ENCODE measurements at regions not wholly inside any gene's neighbourhood (a gene's known extent, or its start where the extent isn't known, plus 50 kb on each side); places are given as distances from the start of the nearest gene placed in this dataset.

GRCh38 chr6:156638581-156638980 is 138.6 kb upstream of the ARID1B start:
- no peak for TF ChIP-seq POLR2A (IDR thresholded peaks at IDR 0.05)
- no peak for TF ChIP-seq EP300 (IDR thresholded peaks at IDR 0.05; ENCODE audit: low read depth)
- no peak for TF ChIP-seq CTCF (IDR thresholded peaks at IDR 0.05)
- no peak for TF ChIP-seq POLR2AphosphoS5 (IDR thresholded peaks at IDR 0.05)
- H3K9me3 ChIP-seq = no peaks in the 10 kb centered on the region
- intact Hi-C loops (cut with DNase I; ENCODE audit: low total_unique reads) (no loop called here), in situ Hi-C loops (cut with MboI; ENCODE audit: low pct_ligation_motif_present in 1 of 4, low pct_unique_long_range_greater_than_20kb in 1 of 4, low sequenced_read_pairs in 3 of 4) (no loop called here)
- H3K4me3 ChIP-seq = no peak overlapping the region
- no peak for DNase-seq
- WGBS, 2 donors (ENCODE audit: low coverage in 1 of 2) = 85 to 91% methylated on average over 2 of the region's 2 CpGs
- no peak overlapping the region for H3K27ac ChIP-seq
- no peaks in the 10 kb centered on the region for H3K27me3 ChIP-seq
- no peaks in the 10 kb centered on the region for H3K36me3 ChIP-seq
- peaks cover 0 to 18% (median 4%) of the 10 kb centered on the region in 4 donors for H3K4me1 ChIP-seq

GRCh38 chr6:156634951-156635371 is 142.2 kb upstream of the ARID1B start:
- no peak for DNase-seq
- Histone ChIP-seq H3K27me3 (no peaks in the 10 kb centered on the region), H3K27ac (peak overlapping the region; percentile 3 to 52 (median 50)), H3K36me3 (no peaks in the 10 kb centered on the region), H3K9me3 (no peaks in the 10 kb centered on the region), H3K4me3 (peak overlapping the region in 2 of 4 donors; percentile 0 to 27), H3K4me1 (peaks cover 0 to 20% (median 4%) of the 10 kb centered on the region in 4 donors)
- 52 to 62% methylated on average over 5 to 9 of the region's 9 CpGs for WGBS, 2 donors (ENCODE audit: low coverage in 1 of 2)
- intact Hi-C loops (cut with DNase I; ENCODE audit: low total_unique reads) = no loop called here
- no peak for TF ChIP-seq POLR2A (IDR thresholded peaks at IDR 0.05)
- TF ChIP-seq POLR2AphosphoS5 (IDR thresholded peaks at IDR 0.05) = no peak
- TF ChIP-seq EP300 (IDR thresholded peaks at IDR 0.05; ENCODE audit: low read depth) = no peak
- no peak for TF ChIP-seq CTCF (IDR thresholded peaks at IDR 0.05)
- in situ Hi-C loops (cut with MboI; ENCODE audit: low pct_ligation_motif_present in 1 of 4, low pct_unique_long_range_greater_than_20kb in 1 of 4, low sequenced_read_pairs in 3 of 4) = no loop called here

- H3K4me3 ChIP-seq = no peak overlapping the region
- no peak overlapping the region for H3K27ac ChIP-seq
- H3K27me3 ChIP-seq = no peaks in the 10 kb centered on the region
Measured at GRCh38 chr6:156634048-156634447, 143.1 kb upstream of the ARID1B start.

GRCh38 chr6:156633291-156633690 is 143.9 kb upstream of the ARID1B start:
- no peak for TF ChIP-seq POLR2A (IDR thresholded peaks at IDR 0.05)
- no peak for TF ChIP-seq CTCF (IDR thresholded peaks at IDR 0.05)
- no peak for TF ChIP-seq POLR2AphosphoS5 (IDR thresholded peaks at IDR 0.05)
- TF ChIP-seq EP300 (IDR thresholded peaks at IDR 0.05; ENCODE audit: low read depth) = no peak
- Histone ChIP-seq H3K4me1 (peaks cover 0 to 20% (median 4%) of the 10 kb centered on the region in 4 donors), H3K27me3 (no peaks in the 10 kb centered on the region), H3K27ac (no peak overlapping the region), H3K36me3 (no peaks in the 10 kb centered on the region), H3K4me3 (no peak overlapping the region), H3K9me3 (no peaks in the 10 kb centered on the region)
- in situ Hi-C loops (cut with MboI; ENCODE audit: low pct_ligation_motif_present in 1 of 4, low pct_unique_long_range_greater_than_20kb in 1 of 4, low sequenced_read_pairs in 3 of 4) (no loop called here), intact Hi-C loops (cut with DNase I; ENCODE audit: low total_unique reads) (no loop called here)
- WGBS, 2 donors (ENCODE audit: low coverage in 1 of 2) = 86% methylated on average over 11 of the region's 11 CpGs; no CpG with 5 or more reads in 1 of the 2 donors
- no peak for DNase-seq

More at GRCh38 chr6:156634048-156634447, 143.1 kb upstream of the ARID1B start:
- TF ChIP-seq POLR2A (IDR thresholded peaks at IDR 0.05) = no peak
- no peak for TF ChIP-seq EP300 (IDR thresholded peaks at IDR 0.05; ENCODE audit: low read depth)
- no peak for TF ChIP-seq POLR2AphosphoS5 (IDR thresholded peaks at IDR 0.05)
- TF ChIP-seq CTCF (IDR thresholded peaks at IDR 0.05) = no peak
- in situ Hi-C loops (cut with MboI; ENCODE audit: low pct_ligation_motif_present in 1 of 4, low pct_unique_long_range_greater_than_20kb in 1 of 4, low sequenced_read_pairs in 3 of 4) = no loop called here
- WGBS, 2 donors (ENCODE audit: low coverage in 1 of 2) = 76% methylated on average over 4 of the region's 4 CpGs; no CpG with 5 or more reads in 1 of the 2 donors
- Histone ChIP-seq H3K4me1 (peaks cover 0 to 20% (median 4%) of the 10 kb centered on the region in 4 donors), H3K9me3 (no peaks in the 10 kb centered on the region), H3K36me3 (no peaks in the 10 kb centered on the region)
- intact Hi-C loops (cut with DNase I; ENCODE audit: low total_unique reads) = no loop called here
- DNase-seq = no peak
